GM23338 (cell line): ENCODE measurements at regions not wholly inside any gene's neighbourhood (a gene's known extent, or its start where the extent isn't known, plus 50 kb on each side); places are given as distances from the start of the nearest gene placed in this dataset.

Experiments used
- CREB1 ChIP-seq: fragments of 250-450 bp; sonication (Bioruptor Pico); IDR thresholded peaks from 2 replicates; pipeline ENCODE4 v1.5.0; 2020; ENCODE audit warnings: low read depth, mild to moderate bottlenecking, moderate library complexity
- CTCF ChIP-seq, 2 experiments: fragments of 200-600 bp in 1 of 2; sonication (generic) in 1 of 2; conservative IDR thresholded peaks; 2 replicates each; pipeline versions ENCODE4 v1.5.1 to v1.6.1; 2016 to 2017; ENCODE audit warnings: antibody characterized with exemption in 2 of 2, low read depth in 2 of 2, mild to moderate bottlenecking in 2 of 2, moderate library complexity in 1 of 2
- EZH2 ChIP-seq: fragments of 200-600 bp; sonication (generic); IDR thresholded peaks from one replicate; pipeline ENCODE4 v1.8.0; 2017; ENCODE audit warnings: antibody characterized with exemption, mild to moderate bottlenecking, low read depth; ENCODE audit not compliant: unreplicated experiment
- EZH2phosphoT487 ChIP-seq: fragments of 200-600 bp; sonication (generic); IDR thresholded peaks from one replicate; pipeline ENCODE4 v1.8.1; 2018; ENCODE audit warnings: antibody characterized with exemption; ENCODE audit not compliant: unreplicated experiment
- JUNB ChIP-seq: IDR thresholded peaks from one replicate; pipeline ENCODE4 v1.6.1; 2016; ENCODE audit warnings: antibody characterized with exemption; ENCODE audit not compliant: unreplicated experiment
- NANOG ChIP-seq: IDR thresholded peaks from 2 replicates; pipeline ENCODE4 v1.6.1; 2016; ENCODE audit warnings: antibody characterized with exemption, borderline replicate concordance
- POLR2AphosphoS5 ChIP-seq: IDR thresholded peaks from 2 replicates; pipeline ENCODE4 v1.6.1; 2016; ENCODE audit warnings: antibody characterized with exemption, low read depth
- REST ChIP-seq: IDR thresholded peaks from one replicate; pipeline ENCODE4 v1.6.1; 2018; ENCODE audit warnings: antibody characterized with exemption; ENCODE audit not compliant: unreplicated experiment
- ZNF114 ChIP-seq: fragments of 250-450 bp; sonication (Bioruptor Pico); IDR thresholded peaks from 2 replicates; pipeline ENCODE4 v1.5.0; 2020; ENCODE audit warnings: mild to moderate bottlenecking, moderate library complexity

- TF ChIP-seq CTCF (conservative IDR thresholded peaks at IDR 0.05; ENCODE audit: low read depth in 2 of 2): no peak
- TF ChIP-seq NANOG: no peak
- TF ChIP-seq EZH2phosphoT487: no peak
- TF ChIP-seq POLR2AphosphoS5: no peak
- no peak for TF ChIP-seq EZH2
- no peak for TF ChIP-seq REST
- TF ChIP-seq CREB1 (CRISPR knock-in tag): no peak
- no peak for TF ChIP-seq ZNF114 (CRISPR knock-in tag)
- no peak for TF ChIP-seq JUNB
These were observed 1640.7 kb downstream of the C4orf33 start for GRCh38 chr4:130736436-130737185.
